ENCODE measurements at regions not wholly inside any gene's neighbourhood (a gene's known extent, or its start where the extent isn't known, plus 50 kb on each side); places are given as distances from the start of the nearest gene placed in this dataset.
"Not testable (repeated sequence)": the region's sequence is repeated elsewhere in the genome, so short reads cannot be mapped to it uniquely, and the experiment has no call there.

DNA sequence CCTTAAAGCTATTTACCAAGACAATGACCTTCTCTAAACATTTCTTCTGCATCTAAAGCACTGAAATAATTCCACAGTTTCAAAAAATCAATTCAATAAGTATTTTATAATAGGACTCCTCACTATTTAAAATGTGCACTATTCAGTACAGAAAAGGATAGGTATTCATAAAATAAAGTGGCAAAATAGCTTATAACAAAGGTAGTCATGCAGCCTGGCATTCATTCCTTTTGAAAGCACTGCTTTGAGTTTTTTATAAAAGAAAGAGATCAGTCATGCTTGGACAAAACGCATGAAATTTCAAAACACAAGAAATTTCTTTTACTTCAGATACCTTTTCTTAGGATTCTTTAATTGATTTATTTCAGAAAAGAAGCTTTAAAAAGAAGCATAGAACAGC lies 689.7 kb upstream of the PHF14 start:
- no peak for DNase-seq (ENCODE audit: low read depth)

GRCh38 chr7:10299384-10299783 lies 674.3 kb upstream of the PHF14 start:
- DNase-seq (ENCODE audit: low read depth) = no peak

GRCh38 chr7:10300577-10300976 lies 673.1 kb upstream of the PHF14 start:
- DNase-seq (ENCODE audit: low read depth) = no peak

- no peak for DNase-seq (ENCODE audit: low read depth)
Observed at GRCh38 chr7:10308276-10308675, 665.4 kb upstream of the PHF14 start.

DNA sequence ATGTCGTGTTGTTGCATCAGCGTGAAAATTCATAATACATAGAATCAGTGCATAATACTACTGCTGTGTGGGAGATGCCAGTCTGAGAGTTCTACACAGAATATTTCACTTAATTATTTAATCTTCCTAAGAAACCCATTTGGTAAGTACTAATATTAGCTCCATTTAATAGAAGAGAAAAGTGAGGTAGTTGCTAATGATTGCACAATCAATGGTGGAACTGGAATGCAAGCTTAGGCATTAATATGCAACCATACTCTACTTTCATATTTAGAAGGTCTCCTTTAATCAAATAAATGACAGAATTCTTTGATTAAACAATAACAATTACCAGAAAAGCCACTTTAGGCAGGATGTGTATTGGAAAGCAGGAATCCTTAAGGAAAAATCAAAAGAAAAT lies 660.7 kb upstream of the PHF14 start:
- DNase-seq (ENCODE audit: low read depth) = no peak

- no peak for DNase-seq (ENCODE audit: low read depth)
Observed at GRCh38 chr7:10315881-10316280, 657.8 kb upstream of the PHF14 start.

DNA sequence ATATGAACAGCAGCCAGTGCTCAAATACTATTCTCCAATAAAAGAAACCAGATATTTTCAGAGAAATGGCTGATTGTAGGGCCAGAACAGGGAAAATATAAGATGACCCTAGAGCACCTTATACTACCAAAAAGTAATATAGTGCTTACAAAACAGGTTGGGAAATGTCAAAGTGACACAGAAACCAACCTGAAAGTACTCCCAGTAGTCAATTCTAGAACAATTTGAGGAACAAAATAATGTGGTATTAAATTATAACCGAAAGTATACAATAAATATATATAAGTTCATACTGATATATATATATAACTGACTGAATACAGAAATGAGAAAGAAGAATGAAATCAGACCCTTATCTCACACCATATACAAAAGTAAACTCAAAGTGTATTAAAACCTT lies 657.2 kb upstream of the PHF14 start:
- no peak for DNase-seq (ENCODE audit: low read depth)

GRCh38 chr7:10325395-10325794 lies 648.3 kb upstream of the PHF14 start:
- DNase-seq (ENCODE audit: low read depth) = no peak

GRCh38 chr7:10343108-10343507 lies 630.6 kb upstream of the PHF14 start:
- no peak for DNase-seq (ENCODE audit: low read depth)

DNA sequence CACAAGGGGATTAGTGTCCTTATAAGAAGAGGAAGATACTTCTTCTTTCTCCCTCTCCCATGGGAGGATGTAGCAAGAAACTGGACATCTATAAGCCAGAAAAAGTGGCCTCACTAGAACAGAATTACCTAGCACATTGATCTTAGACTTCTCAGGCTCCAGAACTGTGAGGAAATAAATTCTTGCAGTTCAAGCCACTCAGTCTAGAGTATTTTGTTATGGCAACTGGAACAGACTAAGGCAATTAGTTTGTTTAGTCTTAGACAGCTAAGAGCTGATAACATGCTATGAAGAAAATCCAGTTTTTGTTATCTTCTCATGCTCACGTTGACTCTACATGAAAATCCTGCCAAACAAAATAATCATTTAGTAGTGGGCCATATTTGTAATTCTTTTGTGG lies 627.6 kb upstream of the PHF14 start:
- DNase-seq (ENCODE audit: low read depth) = no peak

- no peak for DNase-seq (ENCODE audit: low read depth)
Observed at GRCh38 chr7:10355816-10356215, 617.9 kb upstream of the PHF14 start.

DNA sequence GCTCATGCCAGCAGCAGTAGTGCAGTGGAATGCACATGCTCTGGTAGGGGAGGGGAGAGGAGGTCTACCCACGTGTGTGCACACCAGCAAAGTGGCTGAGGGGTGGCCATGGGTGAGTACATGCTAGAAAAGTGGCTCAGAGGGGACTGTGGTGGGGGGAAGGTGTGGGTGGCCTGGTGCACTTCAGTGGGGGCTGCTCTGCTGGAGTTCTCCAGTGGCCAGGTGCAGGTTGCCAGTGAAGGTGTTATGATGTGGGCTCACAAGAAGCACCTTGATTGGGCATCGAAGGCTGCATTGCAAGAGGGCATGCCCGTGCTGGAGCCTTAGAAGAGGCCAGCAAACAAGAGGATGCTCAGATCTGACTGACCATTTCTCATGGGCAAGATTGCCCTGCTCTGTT lies 613.6 kb upstream of the PHF14 start:
- DNase-seq (ENCODE audit: low read depth) = no peak

- no peak for DNase-seq (ENCODE audit: low read depth)
Observed at GRCh38 chr7:10401793-10402192, 571.9 kb upstream of the PHF14 start.

DNA sequence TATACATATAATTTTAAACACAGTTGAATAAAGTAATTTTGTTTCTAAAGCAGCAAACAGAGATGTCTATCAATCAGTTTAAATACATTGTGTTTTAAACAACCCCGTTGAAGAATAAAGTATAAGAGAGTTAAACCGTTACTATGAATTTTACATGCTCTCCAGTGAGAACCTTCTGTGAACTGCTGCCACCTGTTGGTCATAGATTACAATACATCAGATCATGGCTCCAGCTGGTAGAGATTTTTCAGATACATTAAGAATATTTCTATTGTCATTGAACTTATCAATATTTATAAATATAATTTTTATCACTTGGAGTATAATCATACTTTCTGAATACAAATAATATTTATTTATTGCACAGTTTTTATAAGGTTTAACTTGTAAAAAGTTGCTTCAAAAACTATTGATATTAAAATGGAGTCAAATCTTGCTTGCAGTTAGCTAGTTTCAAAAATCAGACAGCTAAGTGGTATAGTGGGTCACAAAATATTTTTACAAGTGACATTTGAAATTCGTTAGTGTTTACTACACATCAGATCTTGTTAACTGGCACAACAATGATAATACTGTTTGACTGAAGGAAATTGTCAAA lies 561.2 kb upstream of the PHF14 start:
- peak; percentile 26 for DNase-seq (ENCODE audit: low read depth)

- DNase-seq (ENCODE audit: low read depth) = no peak
Observed at GRCh38 chr7:10418985-10419384, 554.7 kb upstream of the PHF14 start.

GRCh38 chr7:10429031-10429430 lies 544.6 kb upstream of the PHF14 start:
- DNase-seq (ENCODE audit: low read depth) = no peak

DNA sequence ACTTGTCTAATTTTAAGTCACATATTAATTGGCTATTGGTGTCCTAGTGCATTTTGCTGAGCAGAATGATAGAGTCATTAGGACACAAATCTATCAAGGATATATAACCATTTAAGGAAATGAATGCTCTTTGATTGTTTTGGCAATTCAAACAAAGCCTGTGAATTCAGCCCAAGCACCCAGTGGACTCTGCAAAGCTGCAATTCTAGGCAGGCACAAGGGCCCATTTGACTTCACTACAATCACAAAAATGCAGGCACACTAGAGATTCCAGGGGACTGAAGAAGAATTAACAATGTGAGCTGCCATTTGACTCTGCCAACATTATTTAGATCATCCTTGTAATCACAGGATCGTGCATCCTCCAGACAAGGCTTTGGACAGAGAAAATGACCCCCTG lies 544.2 kb upstream of the PHF14 start:
- DNase-seq (ENCODE audit: low read depth) = no peak

DNA sequence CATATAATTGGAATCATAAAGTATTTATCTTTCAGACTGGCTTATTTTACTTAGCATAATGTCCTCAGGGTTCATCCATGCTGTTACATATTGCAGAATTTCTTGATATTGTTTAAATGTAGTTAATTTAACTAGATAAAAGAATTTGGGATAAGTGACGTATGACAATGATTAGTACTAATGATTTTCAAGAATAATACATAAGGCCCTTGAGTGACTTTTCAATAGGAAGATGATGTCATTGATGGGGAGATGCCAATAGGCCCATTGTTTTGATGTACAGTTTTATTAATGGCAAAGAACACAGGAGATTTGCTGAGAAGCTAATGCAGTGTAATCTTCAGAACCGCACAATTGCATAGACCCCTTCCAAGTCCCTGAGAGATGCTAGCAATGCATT lies 537.4 kb upstream of the PHF14 start:
- no peak for DNase-seq (ENCODE audit: low read depth)

GRCh38 chr7:10439027-10439426 lies 534.6 kb upstream of the PHF14 start:
- DNase-seq (ENCODE audit: low read depth) = no peak

DNA sequence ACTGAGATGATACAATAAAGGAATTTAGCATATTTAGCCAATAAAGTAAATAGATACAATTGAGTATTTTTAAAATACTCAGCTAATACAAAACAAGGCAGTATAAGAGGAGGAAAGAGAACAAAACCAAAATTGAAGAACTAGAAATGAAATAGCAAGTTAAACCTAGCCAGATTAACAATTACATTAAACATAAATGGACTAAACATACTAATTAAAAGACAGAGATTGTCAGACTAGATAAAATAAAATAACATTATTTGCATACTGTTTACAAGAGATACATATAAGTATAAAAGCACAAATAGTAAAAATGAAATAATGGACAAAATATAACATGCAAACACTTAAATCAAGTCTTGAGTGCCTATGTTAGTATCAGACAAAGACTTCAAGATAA lies 517.7 kb upstream of the PHF14 start:
- DNase-seq (ENCODE audit: low read depth) = no peak

GRCh38 chr7:10460474-10460873 lies 513.2 kb upstream of the PHF14 start:
- DNase-seq (ENCODE audit: low read depth) = no peak

GRCh38 chr7:10463701-10464100 lies 510.0 kb upstream of the PHF14 start:
- no peak for DNase-seq (ENCODE audit: low read depth)

DNA sequence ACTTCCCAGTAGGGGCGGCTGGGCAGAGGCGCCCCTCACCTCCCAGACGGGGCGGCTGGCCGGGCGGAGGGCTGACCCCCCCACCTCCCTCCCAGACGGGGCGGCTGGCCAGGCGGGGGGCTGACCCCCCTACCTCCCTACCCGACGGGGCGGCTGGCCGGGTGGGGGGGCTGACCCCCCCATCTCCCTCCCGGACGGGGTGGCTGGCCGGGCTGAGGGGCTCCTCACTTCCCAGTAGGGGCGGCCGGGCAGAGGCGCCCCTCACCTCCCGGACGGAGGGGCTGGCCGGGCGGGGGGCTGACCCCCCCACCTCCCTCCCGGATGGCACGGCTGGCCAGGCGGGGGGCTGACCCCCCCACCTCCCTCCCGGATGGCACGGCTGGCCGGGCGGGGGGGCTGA lies 508.1 kb upstream of the PHF14 start:
- not testable (repeated sequence) for DNase-seq (ENCODE audit: low read depth)

GRCh38 chr7:10468908-10469307 lies 504.8 kb upstream of the PHF14 start:
- no peak for DNase-seq (ENCODE audit: low read depth)

- DNase-seq (ENCODE audit: low read depth) = no peak
Observed at GRCh38 chr7:10469476-10469875, 504.2 kb upstream of the PHF14 start.
